H1 (cell line): ENCODE measurements at regions not wholly inside any gene's neighbourhood (a gene's known extent, or its start where the extent isn't known, plus 50 kb on each side); places are given as distances from the start of the nearest gene placed in this dataset.

Experiments used
- EZH2 ChIP-seq: fragments of 200-600 bp; sonication (generic); IDR thresholded peaks from 2 replicates; pipeline ENCODE4 v1.7.1; 2012; ENCODE audit warnings: low read depth, mild to moderate bottlenecking, moderate library complexity, low read length, inconsistent platforms; ENCODE audit not compliant: severe bottlenecking
- JUN ChIP-seq: IDR thresholded peaks from 2 replicates; pipeline ENCODE4 v1.6.1; 2011; ENCODE audit warnings: low read depth, mild to moderate bottlenecking, improper control_type of control experiment, low read length
- TCF12 ChIP-seq: IDR thresholded peaks from 2 replicates; pipeline ENCODE4 v1.6.1; 2011; ENCODE audit warnings: low read depth, mild to moderate bottlenecking, low read length
- TF ChIP-seq, protein P1 (sequence below): IDR thresholded peaks from 2 replicates; pipeline ENCODE4 v1.6.1; 2011; ENCODE audit warnings: low read length, improper control_type of control experiment
- TF ChIP-seq, protein P2 (sequence below), 3 experiments: IDR thresholded peaks; 1 replicate in 2 of 3; 2 replicates in 1 of 3; pipeline versions ENCODE4 v1.5.1 to v1.6.1; 2011; ENCODE audit warnings: low read length in 3 of 3, mild to moderate bottlenecking in 3 of 3, inconsistent platforms in 2 of 3, low read depth in 1 of 3, moderate library complexity in 1 of 3; ENCODE audit not compliant: insufficient read depth in 1 of 3; ENCODE audit errors: control extremely low read depth in 1 of 3

GRCh38 chr1:4561205-4561604, 93.2 kb upstream of the AJAP1 start:
- TF ChIP-seq, protein P1, sequence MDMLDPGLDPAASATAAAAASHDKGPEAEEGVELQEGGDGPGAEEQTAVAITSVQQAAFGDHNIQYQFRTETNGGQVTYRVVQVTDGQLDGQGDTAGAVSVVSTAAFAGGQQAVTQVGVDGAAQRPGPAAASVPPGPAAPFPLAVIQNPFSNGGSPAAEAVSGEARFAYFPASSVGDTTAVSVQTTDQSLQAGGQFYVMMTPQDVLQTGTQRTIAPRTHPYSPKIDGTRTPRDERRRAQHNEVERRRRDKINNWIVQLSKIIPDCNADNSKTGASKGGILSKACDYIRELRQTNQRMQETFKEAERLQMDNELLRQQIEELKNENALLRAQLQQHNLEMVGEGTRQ: no peak
- TF ChIP-seq JUN (no peak), TCF12 (no peak), EZH2 (no peak)
- TF ChIP-seq, protein P2, sequence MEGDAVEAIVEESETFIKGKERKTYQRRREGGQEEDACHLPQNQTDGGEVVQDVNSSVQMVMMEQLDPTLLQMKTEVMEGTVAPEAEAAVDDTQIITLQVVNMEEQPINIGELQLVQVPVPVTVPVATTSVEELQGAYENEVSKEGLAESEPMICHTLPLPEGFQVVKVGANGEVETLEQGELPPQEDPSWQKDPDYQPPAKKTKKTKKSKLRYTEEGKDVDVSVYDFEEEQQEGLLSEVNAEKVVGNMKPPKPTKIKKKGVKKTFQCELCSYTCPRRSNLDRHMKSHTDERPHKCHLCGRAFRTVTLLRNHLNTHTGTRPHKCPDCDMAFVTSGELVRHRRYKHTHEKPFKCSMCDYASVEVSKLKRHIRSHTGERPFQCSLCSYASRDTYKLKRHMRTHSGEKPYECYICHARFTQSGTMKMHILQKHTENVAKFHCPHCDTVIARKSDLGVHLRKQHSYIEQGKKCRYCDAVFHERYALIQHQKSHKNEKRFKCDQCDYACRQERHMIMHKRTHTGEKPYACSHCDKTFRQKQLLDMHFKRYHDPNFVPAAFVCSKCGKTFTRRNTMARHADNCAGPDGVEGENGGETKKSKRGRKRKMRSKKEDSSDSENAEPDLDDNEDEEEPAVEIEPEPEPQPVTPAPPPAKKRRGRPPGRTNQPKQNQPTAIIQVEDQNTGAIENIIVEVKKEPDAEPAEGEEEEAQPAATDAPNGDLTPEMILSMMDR (IDR thresholded peaks at IDR 0.05; ENCODE audit: control extremely low read depth in 1 of 3, insufficient read depth in 1 of 3, low read depth in 1 of 3, low read length in 3 of 3): no peak
